HCT116 (cell line): ENCODE measurements at regions not wholly inside any gene's neighbourhood (a gene's known extent, or its start where the extent isn't known, plus 50 kb on each side); places are given as distances from the start of the nearest gene placed in this dataset.

Source experiments
- ATAC-seq: fragments of 200-7000 bp; cut with Tn5 transposase; 2 replicates; pipeline ENCODE4 v1.9.1; 2020; ENCODE audit warnings: mild to moderate bottlenecking, moderate library complexity
- BruUV-seq: library from RNA; stranded (reverse); fragments of 400-500 nt; replicated peaks from 2 replicates; lab custom pipeline; 2021; lab: Mats Ljungman, UMichigan
- CTCF ChIA-PET: fragments of 300-600 bp; sonication (Branson Sonifier 250); formaldehyde crosslinking; loops from one replicate; lab custom pipeline; 2021; ENCODE audit warnings: antibody characterized with exemption; lab: Charles Lee
- POLR2A ChIA-PET: fragments of 300-600, 350-600 bp; sonication (Branson Sonifier 250); formaldehyde crosslinking; loops from one replicate; lab custom pipeline; 2021; ENCODE audit warnings: antibody characterized with exemption; lab: Charles Lee
- RAD21 ChIA-PET, 2 experiments: fragments of 300-600 bp; sonication (Branson Sonifier 250); formaldehyde crosslinking; loops; one replicate each; lab custom pipeline; 2023; ENCODE audit warnings: low total read pairs in 2 of 2; ENCODE audit not compliant: uncharacterized antibody in 2 of 2, unreplicated experiment in 2 of 2, low non-redundant PET in 1 of 2; lab: Charles Lee
- DNase-seq: peaks from one replicate; pipeline ENCODE4 v3.0.0-alpha.2; 2010; ENCODE audit warnings: low read depth, low spot score
- H2AFZ ChIP-seq: fragments of 200-600 bp; shearing (Covaris generic), sonication (generic); 2 replicates; pipeline ENCODE4 v1.6.1; 2017; ENCODE audit warnings: low read depth, mixed run types, mixed read lengths, antibody characterized with exemption, low read length; ENCODE audit not compliant: poor library complexity, severe bottlenecking
- H3K27ac ChIP-seq: 2 replicates; pipeline ENCODE4 v1.5.1; 2012; ENCODE audit warnings: low read depth, low read length
- H3K27me3 ChIP-seq: fragments of 200-600 bp; sonication (generic); 2 replicates; pipeline ENCODE4 v1.6.1; 2016; ENCODE audit warnings: mixed run types, low read length, mixed read lengths; ENCODE audit not compliant: insufficient read depth
- H3K36me3 ChIP-seq, 2 experiments: fragments of 200-500 bp in 1 of 2; fragments of 200-600 bp in 1 of 2; sonication (Bioruptor generic) in 1 of 2; sonication (generic) in 1 of 2; 2 replicates each; pipeline versions ENCODE4 v1.5.1 to v1.6.1; 2014 to 2016; ENCODE audit warnings: low read length in 2 of 2, inconsistent platforms in 1 of 2, mixed read lengths in 1 of 2, mixed run types in 1 of 2; ENCODE audit not compliant: insufficient read depth in 2 of 2, control insufficient read depth in 1 of 2
- H3K4me1 ChIP-seq, 2 experiments: fragments of 200-600 bp in 1 of 2; sonication (generic) in 1 of 2; 2 replicates each; pipeline versions ENCODE4 v1.5.1 to v1.6.1; 2012 to 2017; ENCODE audit warnings: low read length in 2 of 2, inconsistent platforms in 1 of 2, mild to moderate bottlenecking in 1 of 2, mixed read lengths in 1 of 2, mixed run types in 1 of 2, moderate library complexity in 1 of 2; ENCODE audit not compliant: insufficient read depth in 2 of 2, control insufficient read depth in 1 of 2
- H3K4me2 ChIP-seq: fragments of 200-600 bp; sonication (generic); 2 replicates; pipeline ENCODE4 v1.6.1; 2017; ENCODE audit warnings: mixed run types, low read length, mixed read lengths
- H3K4me3 ChIP-seq, 2 experiments: fragments of 200-600 bp in 1 of 2; sonication (generic) in 1 of 2; replicated peaks in 1 of 2; 2 replicates each; pipeline ENCODE4 v1.5.1; 2011 to 2016; ENCODE audit warnings: low read length in 2 of 2, control low read depth in 1 of 2, low read depth in 1 of 2, mild to moderate bottlenecking in 1 of 2, mixed read lengths in 1 of 2, mixed run types in 1 of 2
- H3K79me2 ChIP-seq: fragments of 200-600 bp; sonication (generic); 2 replicates; pipeline ENCODE4 v1.6.1; 2017; ENCODE audit warnings: mild to moderate bottlenecking, mixed run types, low read length, moderate library complexity, mixed read lengths; ENCODE audit not compliant: insufficient read depth
- H3K9ac ChIP-seq: fragments of 200-600 bp; sonication (generic); 2 replicates; pipeline ENCODE4 v1.6.1; 2016; ENCODE audit warnings: low read length, mixed read lengths
- H3K9me2 ChIP-seq: fragments of 200-600 bp; sonication (generic), shearing (Covaris generic); 2 replicates; pipeline ENCODE4 v1.6.1; 2017; ENCODE audit warnings: mixed run types, mild to moderate bottlenecking, moderate library complexity; ENCODE audit not compliant: insufficient read depth
- H3K9me3 ChIP-seq, 2 experiments: fragments of 200-500 bp in 1 of 2; fragments of 200-600 bp in 1 of 2; sonication (Bioruptor generic) in 1 of 2; sonication (generic) in 1 of 2; 2 replicates each; pipeline ENCODE4 v1.6.1; 2014 to 2017; ENCODE audit warnings: low read length in 2 of 2, mixed read lengths in 2 of 2, inconsistent platforms in 1 of 2, low read depth in 1 of 2, mild to moderate bottlenecking in 1 of 2, mixed run types in 1 of 2, moderate library complexity in 1 of 2; ENCODE audit not compliant: control insufficient read depth in 1 of 2, insufficient read depth in 1 of 2
- H4K20me1 ChIP-seq: fragments of 200-600 bp; sonication (generic), shearing (Covaris generic); 2 replicates; pipeline ENCODE4 v1.6.1; 2017; ENCODE audit warnings: mixed run types, mild to moderate bottlenecking, moderate library complexity; ENCODE audit not compliant: insufficient read depth
- CBX3 ChIP-seq: IDR thresholded peaks from 2 replicates; pipeline ENCODE4 v1.6.1; 2012; ENCODE audit warnings: low read depth
- CEBPB ChIP-seq: IDR thresholded peaks from 2 replicates; pipeline ENCODE4 v1.6.1; 2012; ENCODE audit warnings: low read depth
- EGR1 ChIP-seq: IDR thresholded peaks from 2 replicates; pipeline ENCODE4 v1.6.1; 2012; ENCODE audit warnings: low read depth
- ELF1 ChIP-seq: IDR thresholded peaks from 2 replicates; pipeline ENCODE4 v1.6.1; 2012; ENCODE audit warnings: low read depth, borderline replicate concordance
- EZH2 ChIP-seq: fragments of 200-600 bp; sonication (generic); IDR thresholded peaks from 2 replicates; pipeline ENCODE4 v1.6.1; 2017; ENCODE audit warnings: antibody characterized with exemption, mixed run types
- EZH2phosphoT487 ChIP-seq: fragments of 200-600 bp; IDR thresholded peaks from 2 replicates; pipeline ENCODE4 v1.6.1; 2018; ENCODE audit warnings: antibody characterized with exemption, borderline replicate concordance
- FOSL1 ChIP-seq: IDR thresholded peaks from 2 replicates; pipeline ENCODE4 v1.6.1; 2012; ENCODE audit warnings: low read depth
- POLR2A ChIP-seq: IDR thresholded peaks from 2 replicates; pipeline ENCODE4 v1.7.0; 2011; ENCODE audit warnings: borderline replicate concordance; ENCODE audit not compliant: insufficient read depth, insufficient read length; ENCODE audit errors: extremely low read depth
- POLR2AphosphoS5 ChIP-seq: IDR thresholded peaks from 2 replicates; pipeline ENCODE4 v1.6.1; 2011; ENCODE audit warnings: mild to moderate bottlenecking, low read depth, low read length, moderate library complexity
- RAD21 ChIP-seq: IDR thresholded peaks from 2 replicates; pipeline ENCODE4 v1.6.1; 2012; ENCODE audit warnings: low read depth, mild to moderate bottlenecking
- REST ChIP-seq: IDR thresholded peaks from 2 replicates; pipeline ENCODE4 v1.6.1; 2012; ENCODE audit warnings: low read depth
- SIN3A ChIP-seq: IDR thresholded peaks from 2 replicates; pipeline ENCODE4 v1.6.1; 2012; ENCODE audit warnings: low read depth
- SP1 ChIP-seq: IDR thresholded peaks from 2 replicates; pipeline ENCODE4 v1.6.1; 2012; ENCODE audit warnings: low read depth
- SRF ChIP-seq: IDR thresholded peaks from 2 replicates; pipeline ENCODE4 v1.6.1; 2012; ENCODE audit warnings: low read depth
- TCF7L2 ChIP-seq: IDR thresholded peaks from 2 replicates; pipeline ENCODE4 v1.7.0; 2011; ENCODE audit warnings: borderline replicate concordance, inconsistent platforms; ENCODE audit not compliant: insufficient read depth, insufficient read length; ENCODE audit errors: extremely low read depth
- YY1 ChIP-seq: IDR thresholded peaks from 2 replicates; pipeline ENCODE4 v1.6.1; 2011; ENCODE audit warnings: low read length, low read depth, moderate library complexity, mild to moderate bottlenecking; ENCODE audit not compliant: insufficient replicate concordance; ENCODE audit errors: extremely low read depth
- ZFX ChIP-seq: fragments of 450-650 bp; IDR thresholded peaks from 2 replicates; pipeline ENCODE4 v1.6.1; 2017
- ZNF274 ChIP-seq: fragments of 200-500 bp; sonication (Bioruptor generic); IDR thresholded peaks from 2 replicates; pipeline ENCODE4 v1.6.1; 2014; ENCODE audit warnings: mild to moderate bottlenecking, low read depth, low read length, inconsistent platforms
- intact Hi-C: fragments of 100-400 bp; cut with micrococcal nuclease; formaldehyde crosslinking; loops from 2 replicates; pipeline ENCODE4 v1.10.0; 2022
- TF ChIP-seq, protein P1 (sequence below): IDR thresholded peaks from 2 replicates; pipeline ENCODE4 v1.6.1; 2011; ENCODE audit warnings: mild to moderate bottlenecking, low read length, moderate library complexity; ENCODE audit not compliant: insufficient replicate concordance; ENCODE audit errors: extremely low read depth
- TF ChIP-seq, protein P2 (sequence below): IDR thresholded peaks from 2 replicates; pipeline ENCODE4 v1.6.1; 2012

- no peaks in the 10 kb centered on the region for H3K27me3 ChIP-seq
- no peaks in the 10 kb centered on the region for H3K36me3 ChIP-seq
- peaks cover 3 to 12% of the 10 kb centered on the region in 2 experiments; a peak in 2 of 4 replicates for H3K4me1 ChIP-seq
- DNase-seq (no peak), ATAC-seq (no peak)
- ChIA-PET RAD21 (no interaction called here), CTCF (no interaction called here), POLR2A (no interaction called here)
- intact Hi-C loops: no loop called here
- H3K9me3 ChIP-seq: no peaks in the 10 kb centered on the region
- TF ChIP-seq CEBPB (no peak), EZH2phosphoT487 (no peak), SP1 (no peak), POLR2A (no peak), CBX3 (no peak), REST (no peak), FOSL1 (no peak), ZNF274 (no peak), EZH2 (no peak), ELF1 (no peak), EGR1 (no peak), ZFX (no peak), SIN3A (no peak), TCF7L2 (no peak), SRF (no peak), RAD21 (no peak), YY1 (no peak), POLR2AphosphoS5 (no peak)
- TF ChIP-seq, protein P1, sequence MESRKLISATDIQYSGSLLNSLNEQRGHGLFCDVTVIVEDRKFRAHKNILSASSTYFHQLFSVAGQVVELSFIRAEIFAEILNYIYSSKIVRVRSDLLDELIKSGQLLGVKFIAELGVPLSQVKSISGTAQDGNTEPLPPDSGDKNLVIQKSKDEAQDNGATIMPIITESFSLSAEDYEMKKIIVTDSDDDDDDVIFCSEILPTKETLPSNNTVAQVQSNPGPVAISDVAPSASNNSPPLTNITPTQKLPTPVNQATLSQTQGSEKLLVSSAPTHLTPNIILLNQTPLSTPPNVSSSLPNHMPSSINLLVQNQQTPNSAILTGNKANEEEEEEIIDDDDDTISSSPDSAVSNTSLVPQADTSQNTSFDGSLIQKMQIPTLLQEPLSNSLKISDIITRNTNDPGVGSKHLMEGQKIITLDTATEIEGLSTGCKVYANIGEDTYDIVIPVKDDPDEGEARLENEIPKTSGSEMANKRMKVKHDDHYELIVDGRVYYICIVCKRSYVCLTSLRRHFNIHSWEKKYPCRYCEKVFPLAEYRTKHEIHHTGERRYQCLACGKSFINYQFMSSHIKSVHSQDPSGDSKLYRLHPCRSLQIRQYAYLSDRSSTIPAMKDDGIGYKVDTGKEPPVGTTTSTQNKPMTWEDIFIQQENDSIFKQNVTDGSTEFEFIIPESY: no peak
- TF ChIP-seq, protein P2, sequence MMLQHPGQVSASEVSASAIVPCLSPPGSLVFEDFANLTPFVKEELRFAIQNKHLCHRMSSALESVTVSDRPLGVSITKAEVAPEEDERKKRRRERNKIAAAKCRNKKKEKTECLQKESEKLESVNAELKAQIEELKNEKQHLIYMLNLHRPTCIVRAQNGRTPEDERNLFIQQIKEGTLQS: no peak
- H3K9me2 ChIP-seq: no peaks in the 10 kb centered on the region
- no peak overlapping the region for H3K4me3 ChIP-seq
- no peaks in the 10 kb centered on the region for H4K20me1 ChIP-seq
- no peak overlapping the region for H3K4me2 ChIP-seq
- H3K9ac ChIP-seq: no peak overlapping the region
- no peaks in the 10 kb centered on the region for H3K79me2 ChIP-seq
- BruUV-seq: no TSS peak
- no peak overlapping the region for H2AFZ ChIP-seq
- H3K27ac ChIP-seq: no peak overlapping the region
Measured at GRCh38 chr12:89180496-89180895, 171.8 kb downstream of the DUSP6 start.
